B cell (primary cell): ENCODE measurements at regions not wholly inside any gene's neighbourhood (a gene's known extent, or its start where the extent isn't known, plus 50 kb on each side); places are given as distances from the start of the nearest gene placed in this dataset.

Source experiments
- ATAC-seq: fragments of 200-7000 bp; cut with Tn5 transposase; one replicate; pipeline ENCODE4 v1.10.0; 2021; ENCODE audit warnings: low read depth, mild to moderate bottlenecking, moderate number of reproducible peaks, moderate library complexity
- CTCF ChIA-PET: fragments of 350-600 bp; sonication (Branson Sonifier 250); formaldehyde crosslinking; loops from one replicate; lab custom pipeline; 2021; ENCODE audit warnings: antibody characterized with exemption, inconsistent platforms; lab: Charles Lee
- POLR2A ChIA-PET: fragments of 350-600 bp; sonication (Branson Sonifier 250); formaldehyde crosslinking; loops from one replicate; lab custom pipeline; 2021; ENCODE audit warnings: antibody characterized with exemption; lab: Charles Lee
- DNase-seq: peaks from one replicate; pipeline ENCODE4 v3.0.0; 2013
- H2AFZ ChIP-seq: 2 replicates; pipeline ENCODE4 v1.6.1; 2012; ENCODE audit warnings: mild to moderate bottlenecking, low read depth, low read length; ENCODE audit not compliant: insufficient read depth, poor library complexity, severe bottlenecking
- H3K27ac ChIP-seq, 2 donors: 1 replicate in 1 of 2; 2 replicates in 1 of 2; pipeline ENCODE4 v1.5.1; 2012 to 2013; ENCODE audit warnings: low read length in 2 of 2, mild to moderate bottlenecking in 2 of 2, moderate library complexity in 1 of 2
- H3K27me3 ChIP-seq, 4 experiments: fragments of 200-600 bp in 1 of 4; sonication (generic) in 1 of 4; replicated peaks in 1 of 4; 1 replicate in 2 of 4; 2 replicates in 2 of 4; pipeline versions ENCODE4 v1.6.1 to v1.7.0; 2013 to 2016; ENCODE audit warnings: low read length in 3 of 4, mild to moderate bottlenecking in 2 of 4, mixed read lengths in 1 of 4, moderate library complexity in 1 of 4; ENCODE audit not compliant: insufficient read depth in 4 of 4, control insufficient read depth in 3 of 4; ENCODE audit errors: control extremely low read depth in 1 of 4
- H3K36me3 ChIP-seq, 2 experiments: replicated peaks in 1 of 2; 1 replicate in 1 of 2; 2 replicates in 1 of 2; pipeline versions ENCODE4 v1.6.1 to v1.7.1; 2013; ENCODE audit warnings: low read length in 1 of 2; ENCODE audit not compliant: insufficient read depth in 2 of 2, control insufficient read depth in 1 of 2; ENCODE audit errors: control extremely low read depth in 1 of 2, extremely low read depth in 1 of 2
- H3K4me1 ChIP-seq, 2 donors: fragments of 200-600 bp in 1 of 2; sonication (generic) in 1 of 2; 1 replicate in 1 of 2; 2 replicates in 1 of 2; pipeline versions ENCODE4 v1.5.1 to v1.6.1; 2013 to 2017; ENCODE audit warnings: low read length in 2 of 2; ENCODE audit not compliant: control insufficient read depth in 2 of 2, insufficient read depth in 2 of 2
- H3K4me2 ChIP-seq: replicated peaks from 2 replicates; pipeline ENCODE3; 2012; ENCODE audit warnings: mild to moderate bottlenecking, low read depth, low read length; ENCODE audit not compliant: poor library complexity, severe bottlenecking
- H3K4me3 ChIP-seq, 5 experiments: fragments of 200-600 bp in 1 of 5; sonication (generic) in 1 of 5; 1 replicate in 3 of 5; 2 replicates in 2 of 5; pipeline versions ENCODE4 v1.5.1 to v1.7.0; 2011 to 2016; ENCODE audit warnings: low read length in 4 of 5, mild to moderate bottlenecking in 4 of 5, low read depth in 2 of 5, control low read depth in 1 of 5, moderate library complexity in 1 of 5; ENCODE audit not compliant: insufficient read depth in 1 of 5; ENCODE audit errors: control extremely low read depth in 1 of 5, extremely low read depth in 1 of 5
- H3K79me2 ChIP-seq: fragments of 200-600 bp; sonication (generic); one replicate; pipeline ENCODE4 v1.6.0; 2016; ENCODE audit warnings: low read length; ENCODE audit not compliant: control insufficient read depth, insufficient read depth
- H3K9ac ChIP-seq: fragments of 200-600 bp; sonication (generic); 2 replicates; pipeline ENCODE4 v1.6.1; 2017; ENCODE audit warnings: mild to moderate bottlenecking, low read length, moderate library complexity
- H3K9me3 ChIP-seq, 3 donors: one replicate each; pipeline versions ENCODE4 v1.6.1 to v1.7.1; 2013; ENCODE audit warnings: low read length in 2 of 3; ENCODE audit not compliant: control insufficient read depth in 2 of 3, insufficient read depth in 1 of 3; ENCODE audit errors: control extremely low read depth in 1 of 3
- H4K20me1 ChIP-seq: 2 replicates; pipeline ENCODE4 v1.6.0; 2012; ENCODE audit warnings: mild to moderate bottlenecking, low read length; ENCODE audit not compliant: insufficient read depth, control insufficient read depth, poor library complexity, severe bottlenecking
- H3K27ac Mint-ChIP-seq: one replicate; pipeline ENCODE4 v1.8.0; 2021; ENCODE audit warnings: mixed read lengths
- H3K27me3 Mint-ChIP-seq: one replicate; pipeline ENCODE4 v1.8.0; 2021; ENCODE audit warnings: mixed read lengths
- H3K4me1 Mint-ChIP-seq: one replicate; pipeline ENCODE4 v1.8.0; 2021; ENCODE audit warnings: mixed read lengths
- H3K4me3 Mint-ChIP-seq: one replicate; pipeline ENCODE4 v1.8.0; 2021; ENCODE audit warnings: mixed read lengths
- H3K9me3 Mint-ChIP-seq: one replicate; pipeline ENCODE4 v1.8.0; 2022; ENCODE audit warnings: mixed read lengths; ENCODE audit not compliant: insufficient read depth
- CTCF ChIP-seq: fragments of 200-600 bp; IDR thresholded peaks from one replicate; pipeline ENCODE4 v1.8.0; 2022; ENCODE audit warnings: antibody characterized with exemption, mild to moderate bottlenecking
- EZH2 ChIP-seq: IDR thresholded peaks from 2 replicates; pipeline ENCODE4 v1.6.1; 2012; ENCODE audit warnings: borderline replicate concordance, low read depth, mild to moderate bottlenecking, moderate library complexity, low read length; ENCODE audit not compliant: insufficient read depth, poor library complexity, severe bottlenecking
- WGBS: methylation state at CpG from one replicate; pipeline ENCODE4 v1.1.5; 2013; ENCODE audit warnings: missing lambda C conversion rate; ENCODE audit not compliant: insufficient coverage; 5-methylcytosine and 5-hydroxymethylcytosine counted together
- intact Hi-C: fragments of 100-400 bp; cut with micrococcal nuclease; formaldehyde crosslinking; loops from one replicate; pipeline ENCODE4 v1.10.0; 2022

GRCh38 chr7:84674236-84674913 lies 479.8 kb upstream of the SEMA3A start:
- no peaks in the 10 kb centered on the region for H3K27me3 Mint-ChIP-seq
- no peaks in the 10 kb centered on the region for H4K20me1 ChIP-seq
- no peaks in the 10 kb centered on the region for H3K9me3 ChIP-seq
- intact Hi-C loops = no loop called here
- 78% methylated on average over 1 of the region's 2 CpGs for WGBS
- no peak overlapping the region for H3K4me3 ChIP-seq
- H3K27ac Mint-ChIP-seq = no peak overlapping the region
- ChIA-PET CTCF (no interaction called here), POLR2A (no interaction called here)
- H3K79me2 ChIP-seq = no peaks in the 10 kb centered on the region
- no peak overlapping the region for H2AFZ ChIP-seq
- ATAC-seq = no peak
- no peaks in the 10 kb centered on the region for H3K36me3 ChIP-seq
- H3K4me1 Mint-ChIP-seq = no peaks in the 10 kb centered on the region
- no peak overlapping the region for H3K27ac ChIP-seq
- no peak for DNase-seq
- no peak overlapping the region for H3K9ac ChIP-seq
- no peaks in the 10 kb centered on the region for H3K9me3 Mint-ChIP-seq
- TF ChIP-seq EZH2 (no peak), CTCF (no peak)
- H3K4me3 Mint-ChIP-seq = no peak overlapping the region
- no peaks in the 10 kb centered on the region for H3K4me1 ChIP-seq
- no peak overlapping the region for H3K4me2 ChIP-seq
- H3K27me3 ChIP-seq = no peaks in the 10 kb centered on the region

- no peaks in the 10 kb centered on the region for H3K79me2 ChIP-seq
- H3K27me3 Mint-ChIP-seq = no peaks in the 10 kb centered on the region
- no peaks in the 10 kb centered on the region for H3K4me1 Mint-ChIP-seq
- H3K9me3 Mint-ChIP-seq = no peaks in the 10 kb centered on the region
- no peaks in the 10 kb centered on the region for H3K4me1 ChIP-seq
- no peak overlapping the region for H3K9ac ChIP-seq
- ChIA-PET POLR2A (no interaction called here), CTCF (no interaction called here)
- H3K4me2 ChIP-seq = no peak overlapping the region
- ATAC-seq = no peak
- H3K27me3 ChIP-seq = no peaks in the 10 kb centered on the region
- no peaks in the 10 kb centered on the region for H3K9me3 ChIP-seq
- DNase-seq = no peak
- no peak overlapping the region for H3K4me3 ChIP-seq
- no peaks in the 10 kb centered on the region for H4K20me1 ChIP-seq
- no peak overlapping the region for H3K4me3 Mint-ChIP-seq
- TF ChIP-seq EZH2 = no peak
- intact Hi-C loops = no loop called here
- no peaks in the 10 kb centered on the region for H3K36me3 ChIP-seq
- H2AFZ ChIP-seq = no peak overlapping the region
- no peak overlapping the region for H3K27ac ChIP-seq
- WGBS = no CpG with 5 or more reads among the region's 3 CpGs
- H3K27ac Mint-ChIP-seq = no peak overlapping the region
Observed at GRCh38 chr7:84669177-84669732, 474.7 kb upstream of the SEMA3A start.
